Keratinocyte (primary cell): ENCODE measurements at regions not wholly inside any gene's neighbourhood (a gene's known extent, or its start where the extent isn't known, plus 50 kb on each side); places are given as distances from the start of the nearest gene placed in this dataset.
"Not testable (repeated sequence)": the region's sequence is repeated elsewhere in the genome, so short reads cannot be mapped to it uniquely, and the experiment has no call there.

Experiments used
- DNase-seq: peaks from one replicate; pipeline ENCODE4 v3.0.0-alpha.2; 2011; ENCODE audit warnings: low read depth, missing footprints, low spot score
- FAIRE-seq: peaks from 2 replicates; lab custom pipeline; 2011; peaks lifted over from hg19 to GRCh38; lab: Jason Lieb, UNC
- H2AFZ ChIP-seq: 2 replicates; pipeline ENCODE4 v1.6.0; 2012; ENCODE audit warnings: low read length, control low read depth, inconsistent platforms; ENCODE audit not compliant: control insufficient read depth
- H3K27ac ChIP-seq: 2 replicates; pipeline ENCODE4 v1.5.1; 2011; ENCODE audit warnings: low read length; ENCODE audit not compliant: control insufficient read depth, insufficient read depth
- H3K27me3 ChIP-seq: 3 replicates; pipeline ENCODE4 v1.6.0; 2011; ENCODE audit warnings: low read length; ENCODE audit not compliant: control insufficient read depth, insufficient read depth; ENCODE audit errors: extremely low read depth
- H3K36me3 ChIP-seq, 2 experiments: 2 replicates in 1 of 2; 3 replicates in 1 of 2; pipeline ENCODE4 v1.5.1; 2011; ENCODE audit warnings: low read length in 2 of 2, mild to moderate bottlenecking in 1 of 2; ENCODE audit not compliant: control insufficient read depth in 2 of 2, insufficient read depth in 2 of 2; ENCODE audit errors: extremely low read depth in 1 of 2
- H3K4me1 ChIP-seq: 3 replicates; pipeline ENCODE4 v1.5.1; 2011; ENCODE audit warnings: low read length; ENCODE audit not compliant: control insufficient read depth, insufficient read depth; ENCODE audit errors: extremely low read depth
- H3K4me2 ChIP-seq: 3 replicates; pipeline ENCODE4 v1.6.0; 2011; ENCODE audit warnings: low read depth, low read length; ENCODE audit not compliant: control insufficient read depth, insufficient read depth; ENCODE audit errors: extremely low read depth
- H3K4me3 ChIP-seq, 3 experiments: fragments of 200-600 bp in 1 of 3; sonication (generic) in 1 of 3; 2 replicates in 2 of 3; 3 replicates in 1 of 3; pipeline ENCODE4 v1.5.1; 2011 to 2016; ENCODE audit warnings: low read length in 3 of 3, mild to moderate bottlenecking in 3 of 3, control low read depth in 2 of 3, inconsistent platforms in 1 of 3, low read depth in 1 of 3, mixed read lengths in 1 of 3, mixed run types in 1 of 3, moderate library complexity in 1 of 3; ENCODE audit not compliant: control insufficient read depth in 2 of 3, insufficient read depth in 2 of 3; ENCODE audit errors: extremely low read depth in 1 of 3
- H3K79me2 ChIP-seq: 2 replicates; pipeline ENCODE4 v1.6.0; 2012; ENCODE audit warnings: low read length; ENCODE audit not compliant: control insufficient read depth, insufficient read depth
- H3K9ac ChIP-seq: 3 replicates; pipeline ENCODE4 v1.6.0; 2011; ENCODE audit warnings: low read length; ENCODE audit not compliant: control insufficient read depth, insufficient read depth; ENCODE audit errors: extremely low read depth
- H3K9me1 ChIP-seq: 3 replicates; pipeline ENCODE4 v1.6.0; 2011; ENCODE audit warnings: low read length; ENCODE audit not compliant: control insufficient read depth, insufficient read depth; ENCODE audit errors: extremely low read depth
- H3K9me3 ChIP-seq: 2 replicates; pipeline ENCODE4 v1.5.1; 2012; ENCODE audit warnings: low read depth, low read length; ENCODE audit not compliant: control insufficient read depth
- H4K20me1 ChIP-seq: 3 replicates; pipeline ENCODE4 v1.6.0; 2011; ENCODE audit warnings: low read length; ENCODE audit not compliant: control insufficient read depth, insufficient read depth; ENCODE audit errors: extremely low read depth
- EZH2 ChIP-seq: IDR thresholded peaks from one replicate; pipeline ENCODE4 v1.6.1; 2012; ENCODE audit warnings: inconsistent platforms, mild to moderate bottlenecking, low read length, moderate library complexity
- dilution Hi-C: fragments of 300-500 bp; cut with MboI; formaldehyde crosslinking; loops from one replicate; pipeline ENCODE4 v1.7.0; 2020; ENCODE audit warnings: low sequenced_read_pairs; ENCODE audit not compliant: extremely low pct_ligation_motif_present
- TF ChIP-seq, protein P1 (sequence below), 3 experiments: IDR thresholded peaks in 1 of 3; conservative IDR thresholded peaks in 1 of 3; optimal IDR thresholded peaks in 1 of 3; 2 replicates in 2 of 3; 3 replicates in 1 of 3; pipeline versions ENCODE3 to v1.5.1; 2011; ENCODE audit warnings: low read length in 3 of 3, mild to moderate bottlenecking in 3 of 3, moderate library complexity in 2 of 3, control low read depth in 1 of 3, inconsistent platforms in 1 of 3; ENCODE audit not compliant: insufficient read depth in 2 of 3; ENCODE audit errors: extremely low read depth in 1 of 3

DNA sequence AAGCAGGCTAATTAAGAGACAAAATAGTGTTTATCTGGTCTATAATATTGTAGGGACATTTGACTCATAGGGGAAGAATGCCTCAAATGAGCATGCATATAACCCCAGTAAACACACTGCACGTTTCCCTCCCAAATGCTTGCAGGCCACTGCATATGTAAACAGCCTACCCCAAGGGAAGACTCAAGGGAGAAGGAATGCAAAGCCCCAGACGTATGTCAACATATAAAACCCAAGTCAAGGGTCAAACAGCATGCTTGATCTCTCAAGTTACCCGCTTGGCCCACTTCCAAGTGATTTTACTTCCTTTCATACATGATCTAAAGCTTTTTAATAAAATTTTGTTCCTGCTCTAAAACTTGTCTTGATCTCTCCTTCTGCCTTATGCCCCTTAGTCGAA is 1090.0 kb downstream of the OTOL1 start:
- dilution Hi-C loops, result no loop called here
- DNase-seq (no peak), FAIRE-seq (no peak)

DNA sequence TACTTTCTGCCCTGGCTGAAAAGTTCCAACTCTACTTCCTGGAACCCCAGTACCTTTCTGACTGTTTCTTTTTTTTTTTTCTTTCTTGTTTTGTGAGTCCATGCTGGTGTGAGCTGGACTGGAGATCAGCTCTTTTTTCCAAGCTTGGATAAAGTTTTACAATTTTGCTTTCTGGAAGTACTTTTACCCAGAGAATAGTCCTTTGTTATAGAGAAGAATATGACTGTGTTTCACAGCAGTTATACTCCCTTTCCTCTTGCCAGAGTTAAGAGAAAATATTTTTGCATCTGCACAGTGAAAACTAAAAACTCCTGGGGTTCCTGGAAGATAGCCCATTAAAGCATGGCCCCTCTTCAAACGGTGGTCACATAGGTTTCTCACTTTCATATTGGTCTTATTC is 1100.6 kb downstream of the OTOL1 start:
- no peaks in the 10 kb centered on the region for H4K20me1 ChIP-seq
- no peak overlapping the region for H3K4me2 ChIP-seq
- H2AFZ ChIP-seq, result no peak overlapping the region
- no peaks in the 10 kb centered on the region for H3K79me2 ChIP-seq
- H3K36me3 ChIP-seq, result no peaks in the 10 kb centered on the region
- H3K9me3 ChIP-seq, result no peaks in the 10 kb centered on the region
- no peaks in the 10 kb centered on the region for H3K27me3 ChIP-seq
- no peak for FAIRE-seq
- H3K9me1 ChIP-seq, result no peaks in the 10 kb centered on the region
- dilution Hi-C loops, result no loop called here
- H3K27ac ChIP-seq, result no peak overlapping the region
- no peaks in the 10 kb centered on the region for H3K4me1 ChIP-seq
- no peak overlapping the region for H3K9ac ChIP-seq
- DNase-seq, result no peak
- H3K4me3 ChIP-seq, result no peak overlapping the region
- no peak for TF ChIP-seq EZH2
- TF ChIP-seq, protein P1, sequence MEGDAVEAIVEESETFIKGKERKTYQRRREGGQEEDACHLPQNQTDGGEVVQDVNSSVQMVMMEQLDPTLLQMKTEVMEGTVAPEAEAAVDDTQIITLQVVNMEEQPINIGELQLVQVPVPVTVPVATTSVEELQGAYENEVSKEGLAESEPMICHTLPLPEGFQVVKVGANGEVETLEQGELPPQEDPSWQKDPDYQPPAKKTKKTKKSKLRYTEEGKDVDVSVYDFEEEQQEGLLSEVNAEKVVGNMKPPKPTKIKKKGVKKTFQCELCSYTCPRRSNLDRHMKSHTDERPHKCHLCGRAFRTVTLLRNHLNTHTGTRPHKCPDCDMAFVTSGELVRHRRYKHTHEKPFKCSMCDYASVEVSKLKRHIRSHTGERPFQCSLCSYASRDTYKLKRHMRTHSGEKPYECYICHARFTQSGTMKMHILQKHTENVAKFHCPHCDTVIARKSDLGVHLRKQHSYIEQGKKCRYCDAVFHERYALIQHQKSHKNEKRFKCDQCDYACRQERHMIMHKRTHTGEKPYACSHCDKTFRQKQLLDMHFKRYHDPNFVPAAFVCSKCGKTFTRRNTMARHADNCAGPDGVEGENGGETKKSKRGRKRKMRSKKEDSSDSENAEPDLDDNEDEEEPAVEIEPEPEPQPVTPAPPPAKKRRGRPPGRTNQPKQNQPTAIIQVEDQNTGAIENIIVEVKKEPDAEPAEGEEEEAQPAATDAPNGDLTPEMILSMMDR (optimal IDR thresholded peaks at IDR 0.05 in 1 of 3, IDR thresholded peaks at IDR 0.05 in 1 of 3, conservative IDR thresholded peaks at IDR 0.05 in 1 of 3; ENCODE audit: extremely low read depth in 1 of 3, insufficient read depth in 2 of 3, low read length in 3 of 3), result no peak

More for the DNA sequence above, 1090.0 kb downstream of the OTOL1 start:
- H3K9me3 ChIP-seq, result no peaks in the 10 kb centered on the region
- no peak overlapping the region for H3K9ac ChIP-seq
- no peaks in the 10 kb centered on the region for H3K27me3 ChIP-seq
- no peaks in the 10 kb centered on the region for H3K4me1 ChIP-seq
- H3K79me2 ChIP-seq, result no peaks in the 10 kb centered on the region
- no peak overlapping the region for H3K4me2 ChIP-seq
- H3K27ac ChIP-seq, result no peak overlapping the region
- H3K4me3 ChIP-seq, result no peak overlapping the region
- H3K9me1 ChIP-seq, result no peaks in the 10 kb centered on the region
- TF ChIP-seq EZH2, result no peak
- TF ChIP-seq, protein P1 (optimal IDR thresholded peaks at IDR 0.05 in 1 of 3, IDR thresholded peaks at IDR 0.05 in 1 of 3, conservative IDR thresholded peaks at IDR 0.05 in 1 of 3; ENCODE audit: extremely low read depth in 1 of 3, insufficient read depth in 2 of 3, low read length in 3 of 3), result no peak
- no peaks in the 10 kb centered on the region for H3K36me3 ChIP-seq
- no peak overlapping the region for H2AFZ ChIP-seq
- no peaks in the 10 kb centered on the region for H4K20me1 ChIP-seq

DNA sequence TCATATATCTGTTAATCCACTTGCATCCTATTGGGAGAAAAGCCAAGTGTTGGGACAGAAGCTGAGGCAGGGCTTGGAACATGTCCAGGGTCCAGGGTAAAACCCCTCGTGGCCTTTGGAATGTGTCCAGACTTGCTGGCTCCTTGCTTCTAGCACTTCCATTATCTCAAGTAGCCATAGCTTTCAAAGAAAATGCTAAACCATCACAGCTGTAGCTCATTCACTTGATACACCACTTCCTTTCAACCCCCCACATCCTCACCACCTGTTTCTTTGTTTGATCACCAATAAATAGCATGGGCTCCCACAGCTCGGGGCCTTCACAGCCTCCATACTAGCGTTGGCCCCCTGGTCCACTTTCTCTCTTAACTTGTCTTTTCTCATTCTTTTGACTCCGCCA is 1101.9 kb downstream of the OTOL1 start:
- H3K4me3 ChIP-seq, H3K9me1 ChIP-seq, DNase-seq, H2AFZ ChIP-seq, H3K79me2 ChIP-seq, H3K27me3 ChIP-seq, H3K36me3 ChIP-seq, H3K4me1 ChIP-seq, H3K4me2 ChIP-seq, FAIRE-seq, H3K9me3 ChIP-seq, H3K27ac ChIP-seq, H4K20me1 ChIP-seq, dilution Hi-C loops, H3K9ac ChIP-seq: not testable (repeated sequence)

DNA sequence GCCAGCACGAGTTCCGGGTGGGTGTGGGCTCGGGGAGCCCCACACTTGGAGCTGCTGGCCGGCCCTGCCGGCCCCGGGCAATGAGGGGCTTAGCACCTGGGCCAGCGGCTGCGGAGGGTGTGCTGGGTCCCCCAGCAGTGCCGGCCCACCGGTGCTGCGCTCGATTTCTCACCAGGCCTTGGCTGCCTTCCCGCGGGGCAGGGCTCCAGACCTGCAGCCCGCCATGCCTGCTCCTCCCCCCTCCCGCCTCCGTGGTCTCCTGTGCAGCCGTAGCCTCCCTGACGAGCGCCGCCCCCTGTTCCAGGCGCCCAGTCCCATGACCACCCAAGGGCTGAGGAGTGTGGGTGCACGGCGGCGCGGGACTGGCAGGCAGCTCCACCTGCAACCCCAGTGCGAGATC is 1103.1 kb downstream of the OTOL1 start:
- H3K4me2 ChIP-seq, FAIRE-seq, dilution Hi-C loops, H3K4me1 ChIP-seq, H3K9me3 ChIP-seq, H3K27ac ChIP-seq, H3K79me2 ChIP-seq, H4K20me1 ChIP-seq, H3K27me3 ChIP-seq, H3K9me1 ChIP-seq, H2AFZ ChIP-seq, DNase-seq, H3K4me3 ChIP-seq, H3K36me3 ChIP-seq, H3K9ac ChIP-seq: not testable (repeated sequence)
